ENCODE measurements at regions not wholly inside any gene's neighbourhood (a gene's known extent, or its start where the extent isn't known, plus 50 kb on each side); places are given as distances from the start of the nearest gene placed in this dataset.
"Not testable (repeated sequence)": the region's sequence is repeated elsewhere in the genome, so short reads cannot be mapped to it uniquely, and the experiment has no call there.

- ChIA-PET CTCF (no interaction called here), POLR2A (no interaction called here)
- DNase-seq (ENCODE audit: extremely low spot score), result no peak
- TF ChIP-seq, protein P1, sequence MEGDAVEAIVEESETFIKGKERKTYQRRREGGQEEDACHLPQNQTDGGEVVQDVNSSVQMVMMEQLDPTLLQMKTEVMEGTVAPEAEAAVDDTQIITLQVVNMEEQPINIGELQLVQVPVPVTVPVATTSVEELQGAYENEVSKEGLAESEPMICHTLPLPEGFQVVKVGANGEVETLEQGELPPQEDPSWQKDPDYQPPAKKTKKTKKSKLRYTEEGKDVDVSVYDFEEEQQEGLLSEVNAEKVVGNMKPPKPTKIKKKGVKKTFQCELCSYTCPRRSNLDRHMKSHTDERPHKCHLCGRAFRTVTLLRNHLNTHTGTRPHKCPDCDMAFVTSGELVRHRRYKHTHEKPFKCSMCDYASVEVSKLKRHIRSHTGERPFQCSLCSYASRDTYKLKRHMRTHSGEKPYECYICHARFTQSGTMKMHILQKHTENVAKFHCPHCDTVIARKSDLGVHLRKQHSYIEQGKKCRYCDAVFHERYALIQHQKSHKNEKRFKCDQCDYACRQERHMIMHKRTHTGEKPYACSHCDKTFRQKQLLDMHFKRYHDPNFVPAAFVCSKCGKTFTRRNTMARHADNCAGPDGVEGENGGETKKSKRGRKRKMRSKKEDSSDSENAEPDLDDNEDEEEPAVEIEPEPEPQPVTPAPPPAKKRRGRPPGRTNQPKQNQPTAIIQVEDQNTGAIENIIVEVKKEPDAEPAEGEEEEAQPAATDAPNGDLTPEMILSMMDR (IDR thresholded peaks at IDR 0.05; ENCODE audit: control extremely low read depth, extremely low read depth, low read depth, missing control alignments), result no peak
Measured at GRCh38 chr9:30937106-30937505, 1447.3 kb upstream of the ACO1 start.

GRCh38 chr9:30942852-30943251, 1441.6 kb upstream of the ACO1 start:
- DNase-seq (ENCODE audit: extremely low spot score); POLR2A ChIA-PET; CTCF ChIA-PET: not testable (repeated sequence)

- CTCF ChIA-PET, result no interaction called here
- POLR2A ChIA-PET, result no interaction called here
Measured at GRCh38 chr9:30943446-30944224, 1440.8 kb upstream of the ACO1 start.

DNA sequence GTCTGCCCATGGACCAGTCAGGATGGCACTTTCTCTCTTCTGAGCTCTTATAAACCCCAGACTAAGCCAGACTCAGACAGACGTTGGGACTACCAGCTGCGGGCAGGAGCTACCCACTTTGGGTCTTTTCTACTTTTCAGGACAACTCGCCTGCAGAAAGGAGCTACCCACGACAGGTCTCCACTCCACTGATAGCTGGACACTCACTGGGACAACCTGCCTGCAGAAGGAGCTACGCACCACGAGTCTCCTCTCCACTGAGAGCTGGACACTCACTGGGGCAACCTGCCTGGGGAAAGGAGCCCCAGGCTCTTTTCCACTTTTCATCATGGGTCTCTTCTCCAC, 1440.2 kb upstream of the ACO1 start:
- TF ChIP-seq, protein P1 (IDR thresholded peaks at IDR 0.05; ENCODE audit: control extremely low read depth, extremely low read depth, low read depth, missing control alignments), result no peak
- CTCF ChIA-PET, result interaction anchor here (0.8 kb wide), 1 partner anchor 44 kb away, joined by 3 read pairs; no protein-coding TSS in a partner anchor
- POLR2A ChIA-PET, result no interaction called here
- no peak for DNase-seq (ENCODE audit: extremely low spot score)

More at GRCh38 chr9:30943446-30944224, 1440.8 kb upstream of the ACO1 start:
- DNase-seq (ENCODE audit: extremely low spot score), result no peak
- TF ChIP-seq, protein P1 (IDR thresholded peaks at IDR 0.05; ENCODE audit: control extremely low read depth, extremely low read depth, low read depth, missing control alignments), result no peak

GRCh38 chr9:30944741-30945280, 1439.6 kb upstream of the ACO1 start:
- ChIA-PET POLR2A (no interaction called here), CTCF (interaction anchor here (0.8 kb wide), 1 partner anchor 45 kb away, joined by 3 read pairs; no protein-coding TSS in a partner anchor)
- TF ChIP-seq, protein P1 (IDR thresholded peaks at IDR 0.05; ENCODE audit: control extremely low read depth, extremely low read depth, low read depth, missing control alignments), result no peak
- no peak for DNase-seq (ENCODE audit: extremely low spot score)

- TF ChIP-seq, protein P1 (IDR thresholded peaks at IDR 0.05; ENCODE audit: control extremely low read depth, extremely low read depth, low read depth, missing control alignments), result no peak
- ChIA-PET CTCF (no interaction called here), POLR2A (no interaction called here)
- no peak for DNase-seq (ENCODE audit: extremely low spot score)
Measured at GRCh38 chr9:30964332-30964731, 1420.1 kb upstream of the ACO1 start.

- POLR2A ChIA-PET, result no interaction called here
- TF ChIP-seq, protein P1 (IDR thresholded peaks at IDR 0.05; ENCODE audit: control extremely low read depth, extremely low read depth, low read depth, missing control alignments), result no peak
- CTCF ChIA-PET, result no interaction called here
- no peak for DNase-seq (ENCODE audit: extremely low spot score)
Measured at GRCh38 chr9:30967476-30967875, 1417.0 kb upstream of the ACO1 start.

Measured in GM10248 (cell line).